ENCODE measurements at regions not wholly inside any gene's neighbourhood (a gene's known extent, or its start where the extent isn't known, plus 50 kb on each side); places are given as distances from the start of the nearest gene placed in this dataset.

DNA sequence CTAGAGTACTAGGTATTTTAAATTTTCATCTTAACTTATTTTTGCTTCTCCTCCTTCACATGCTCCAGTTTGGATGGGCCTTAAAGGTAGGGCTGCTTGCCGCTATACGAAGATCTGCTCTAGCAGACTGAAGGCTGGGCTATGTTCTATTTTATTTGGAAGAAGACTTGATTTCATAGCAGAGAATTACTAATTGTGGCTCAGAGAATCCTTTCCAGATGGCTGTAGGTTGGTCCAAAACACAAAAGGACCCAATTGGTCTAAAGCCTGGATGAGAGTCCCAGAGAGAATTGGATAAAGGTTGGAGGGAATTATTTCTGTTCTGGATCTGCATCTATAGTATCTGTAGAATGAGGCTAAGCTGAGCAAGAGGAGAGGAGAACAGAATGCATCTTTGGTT is 719.4 kb upstream of the PTBP2 start:
- H3K4me3 ChIP-seq (ENCODE audit: low read depth, low read length) = no peak overlapping the region
- TF ChIP-seq, protein P1, sequence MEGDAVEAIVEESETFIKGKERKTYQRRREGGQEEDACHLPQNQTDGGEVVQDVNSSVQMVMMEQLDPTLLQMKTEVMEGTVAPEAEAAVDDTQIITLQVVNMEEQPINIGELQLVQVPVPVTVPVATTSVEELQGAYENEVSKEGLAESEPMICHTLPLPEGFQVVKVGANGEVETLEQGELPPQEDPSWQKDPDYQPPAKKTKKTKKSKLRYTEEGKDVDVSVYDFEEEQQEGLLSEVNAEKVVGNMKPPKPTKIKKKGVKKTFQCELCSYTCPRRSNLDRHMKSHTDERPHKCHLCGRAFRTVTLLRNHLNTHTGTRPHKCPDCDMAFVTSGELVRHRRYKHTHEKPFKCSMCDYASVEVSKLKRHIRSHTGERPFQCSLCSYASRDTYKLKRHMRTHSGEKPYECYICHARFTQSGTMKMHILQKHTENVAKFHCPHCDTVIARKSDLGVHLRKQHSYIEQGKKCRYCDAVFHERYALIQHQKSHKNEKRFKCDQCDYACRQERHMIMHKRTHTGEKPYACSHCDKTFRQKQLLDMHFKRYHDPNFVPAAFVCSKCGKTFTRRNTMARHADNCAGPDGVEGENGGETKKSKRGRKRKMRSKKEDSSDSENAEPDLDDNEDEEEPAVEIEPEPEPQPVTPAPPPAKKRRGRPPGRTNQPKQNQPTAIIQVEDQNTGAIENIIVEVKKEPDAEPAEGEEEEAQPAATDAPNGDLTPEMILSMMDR (IDR thresholded peaks at IDR 0.05; ENCODE audit: insufficient read depth, low read depth, low read length) = no peak
- DNase-seq (ENCODE audit: low read depth) = no peak

DNA sequence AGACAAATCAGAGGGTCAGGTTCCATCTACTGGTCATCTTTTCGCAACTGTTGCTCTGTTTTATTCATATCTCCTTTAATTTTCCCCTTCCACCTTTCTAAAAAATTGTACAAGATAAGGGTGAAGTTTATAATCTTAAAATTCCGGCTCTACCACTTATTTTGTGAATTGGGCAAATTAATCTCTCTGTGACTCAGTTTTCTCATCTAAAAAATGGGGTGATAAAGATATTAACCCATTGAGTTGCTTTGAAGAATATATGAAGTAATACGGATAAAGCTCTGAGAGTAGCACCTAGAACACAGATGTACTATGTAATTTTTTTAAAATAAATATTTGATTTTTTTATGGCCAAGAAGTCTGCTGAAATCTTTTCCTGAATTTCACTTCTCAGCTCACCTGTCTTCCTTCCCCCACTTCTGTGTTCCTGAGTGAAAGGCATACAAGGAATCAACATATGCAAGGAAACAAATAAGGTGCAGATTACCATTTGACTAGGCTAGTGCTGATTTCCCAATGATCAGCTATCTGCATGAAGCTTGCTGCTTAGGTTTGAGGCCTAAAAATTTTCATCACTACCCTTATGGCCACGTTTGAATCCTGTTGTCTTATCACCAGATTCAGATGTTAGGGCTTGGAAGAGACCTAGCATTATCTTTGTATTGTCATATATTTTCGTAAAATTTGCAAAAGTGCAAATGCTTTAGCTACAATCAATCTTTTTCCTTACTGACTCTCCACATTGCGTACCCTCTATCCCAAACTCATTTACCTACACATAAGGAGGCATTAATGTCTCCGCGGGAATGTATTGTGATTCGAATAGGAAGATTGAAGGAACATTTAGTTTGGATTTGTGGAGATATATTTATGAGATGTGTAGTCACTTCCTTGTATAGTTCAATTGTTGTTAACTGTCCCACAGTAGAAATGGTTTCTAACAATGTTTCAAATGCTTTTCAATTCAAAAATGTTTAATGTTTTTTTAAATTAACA is 718.3 kb upstream of the PTBP2 start:
- DNase-seq (ENCODE audit: low read depth) = no peak
- H3K4me3 ChIP-seq (ENCODE audit: low read depth, low read length) = no peak overlapping the region
- TF ChIP-seq, protein P1 (IDR thresholded peaks at IDR 0.05; ENCODE audit: insufficient read depth, low read depth, low read length) = no peak

DNA sequence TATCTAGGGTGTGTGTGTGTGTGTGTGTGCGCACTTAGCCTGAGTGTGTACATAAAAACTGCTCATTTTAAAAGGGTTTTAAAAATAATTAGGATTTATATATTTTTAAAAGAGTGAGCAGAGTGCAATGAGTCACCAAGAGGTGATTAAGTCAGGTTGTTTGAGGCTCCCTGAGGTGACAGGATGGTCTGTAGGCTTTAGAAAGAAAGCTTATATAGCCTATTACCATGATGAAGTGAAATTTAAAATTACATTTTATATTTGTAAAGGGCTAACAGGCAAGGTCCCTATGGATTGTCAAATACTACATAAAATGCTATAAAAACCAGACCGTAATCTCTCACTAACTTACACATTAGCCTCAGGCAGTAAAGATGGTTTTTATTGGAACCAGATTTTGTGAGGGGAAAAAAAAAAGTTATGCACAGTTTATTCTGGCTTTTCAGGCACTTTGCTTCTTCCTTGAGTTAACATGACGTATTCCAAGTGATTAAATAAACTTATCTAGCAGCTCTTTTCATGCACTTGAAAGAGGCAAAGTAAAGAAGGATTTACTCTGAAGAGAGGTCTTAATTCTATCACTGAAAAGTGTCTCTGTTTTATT is 711.7 kb upstream of the PTBP2 start:
- no peak for DNase-seq (ENCODE audit: low read depth)
- TF ChIP-seq, protein P1 (IDR thresholded peaks at IDR 0.05; ENCODE audit: insufficient read depth, low read depth, low read length) = no peak

DNA sequence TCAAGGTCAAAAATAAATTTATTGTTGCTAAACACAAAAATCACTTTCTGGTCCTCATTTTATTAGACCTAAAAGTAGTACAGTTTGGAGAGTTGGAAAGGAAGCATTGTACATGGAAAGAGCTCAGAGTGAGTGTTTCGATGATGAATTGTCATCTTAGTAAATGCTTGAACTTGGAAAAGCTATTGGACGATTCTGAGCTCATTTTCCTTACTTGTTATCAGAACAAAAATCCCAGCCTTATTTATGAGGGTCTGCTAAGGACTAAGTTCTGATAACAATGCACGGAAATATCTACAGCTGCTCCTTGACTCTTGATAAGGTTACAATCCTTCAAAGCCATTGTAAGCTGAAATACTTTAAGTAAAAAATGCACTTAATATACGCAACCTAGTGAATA is 710.0 kb upstream of the PTBP2 start:
- DNase-seq (ENCODE audit: low read depth) = no peak
- H3K4me3 ChIP-seq (ENCODE audit: low read depth, low read length) = no peak overlapping the region
- TF ChIP-seq, protein P1 (IDR thresholded peaks at IDR 0.05; ENCODE audit: insufficient read depth, low read depth, low read length) = no peak

More for the DNA sequence above, 711.7 kb upstream of the PTBP2 start:
- H3K4me3 ChIP-seq (ENCODE audit: low read depth, low read length) = no peak overlapping the region

DNA sequence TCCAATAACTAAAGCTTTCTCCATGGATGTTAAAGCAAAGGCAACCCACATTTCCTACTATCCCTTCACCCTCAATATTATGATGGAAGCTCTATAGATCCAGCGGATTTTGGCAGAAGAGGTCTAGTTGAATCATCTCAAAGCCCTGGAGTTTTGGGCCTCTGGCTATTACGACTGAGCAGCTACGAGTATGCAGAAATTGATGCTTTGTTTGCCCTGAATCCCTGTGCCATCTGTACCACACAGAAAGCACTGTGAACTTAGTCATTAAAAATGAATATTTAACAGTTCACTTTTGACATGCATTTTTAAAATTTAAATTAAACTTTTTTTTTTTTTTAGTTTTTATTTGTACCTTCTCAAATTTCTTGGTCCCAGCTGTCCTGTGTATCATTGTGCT is 705.4 kb upstream of the PTBP2 start:
- no peak for DNase-seq (ENCODE audit: low read depth)
- no peak overlapping the region for H3K4me3 ChIP-seq (ENCODE audit: low read depth, low read length)
- TF ChIP-seq, protein P1 (IDR thresholded peaks at IDR 0.05; ENCODE audit: insufficient read depth, low read depth, low read length) = no peak

DNA sequence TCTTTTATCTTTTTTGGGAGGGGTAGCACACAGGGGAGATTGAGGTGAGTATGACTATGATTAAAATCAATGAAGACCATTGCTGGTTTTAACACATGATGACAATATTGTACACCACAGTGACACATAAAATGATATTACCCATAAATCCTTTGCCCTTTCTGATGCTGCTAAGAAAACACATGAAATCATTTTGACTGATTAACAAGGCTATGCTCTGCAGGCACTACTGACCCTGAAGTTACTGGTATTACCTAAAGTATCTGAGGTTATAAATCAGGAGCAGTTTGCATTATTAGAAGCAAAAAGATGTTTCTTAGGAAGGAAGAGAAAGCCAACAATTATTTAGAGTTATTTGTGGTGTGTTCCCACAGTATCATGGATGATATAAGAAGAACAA is 701.2 kb upstream of the PTBP2 start:
- TF ChIP-seq, protein P1 (IDR thresholded peaks at IDR 0.05; ENCODE audit: insufficient read depth, low read depth, low read length) = no peak
- no peak overlapping the region for H3K4me3 ChIP-seq (ENCODE audit: low read depth, low read length)
- no peak for DNase-seq (ENCODE audit: low read depth)
